T-helper 17 cell (primary cell): ENCODE measurements at regions not wholly inside any gene's neighbourhood (a gene's known extent, or its start where the extent isn't known, plus 50 kb on each side); places are given as distances from the start of the nearest gene placed in this dataset.

Source experiments
- ATAC-seq: fragments of 150-1000 bp; cut with Tn5 transposase; 2 replicates; pipeline ENCODE4 v1.10.0; 2021; ENCODE audit warnings: mild to moderate bottlenecking, moderate library complexity
- DNase-seq, 3 donors: peaks; one replicate each; pipeline versions ENCODE4 v3.0.0 to v3.0.0-alpha.2; 2020 to 2021
- H3K9me3 ChIP-seq: one replicate; pipeline ENCODE4 v1.7.0; 2013; ENCODE audit warnings: low read length, mild to moderate bottlenecking; ENCODE audit not compliant: control insufficient read depth, poor library complexity, severe bottlenecking
- H3K27ac Mint-ChIP-seq: one replicate; pipeline ENCODE4 v1.8.0; 2022; ENCODE audit warnings: mild to moderate bottlenecking, moderate library complexity, mixed read lengths
- H3K27me3 Mint-ChIP-seq: one replicate; pipeline ENCODE4 v1.8.0; 2022; ENCODE audit warnings: mixed read lengths
- H3K36me3 Mint-ChIP-seq: one replicate; pipeline ENCODE4 v1.8.0; 2022; ENCODE audit warnings: low read depth, mixed read lengths
- H3K4me1 Mint-ChIP-seq: one replicate; pipeline ENCODE4 v1.8.0; 2022; ENCODE audit warnings: mild to moderate bottlenecking, mixed read lengths
- H3K4me3 Mint-ChIP-seq: one replicate; pipeline ENCODE4 v1.8.0; 2022; ENCODE audit warnings: mild to moderate bottlenecking, moderate library complexity, mixed read lengths

DNA sequence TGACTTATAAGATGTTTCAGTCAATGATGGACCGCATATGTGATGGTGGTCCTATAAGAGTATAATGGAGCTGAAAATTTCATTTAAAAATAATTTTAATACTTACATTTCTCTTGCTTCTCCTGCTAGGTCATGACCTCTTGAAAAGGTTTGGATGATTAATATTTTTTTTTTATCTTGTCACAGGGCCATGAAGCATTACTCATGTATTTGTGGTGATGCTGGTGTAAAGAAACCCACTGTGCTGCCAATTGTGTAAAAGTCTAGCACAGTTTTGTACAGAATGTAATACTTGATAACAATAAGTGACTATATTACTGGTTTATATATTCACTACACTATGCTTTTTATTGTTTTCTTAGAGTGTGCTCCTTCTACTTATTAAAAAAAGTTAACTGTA is 124.2 kb upstream of the CELF4 start:
- no peak overlapping the region for H3K27ac Mint-ChIP-seq
- no peak for DNase-seq
- H3K36me3 Mint-ChIP-seq: no peaks in the 10 kb centered on the region
- H3K9me3 ChIP-seq: no peaks in the 10 kb centered on the region
- no peaks in the 10 kb centered on the region for H3K4me1 Mint-ChIP-seq
- no peak overlapping the region for H3K4me3 Mint-ChIP-seq
- no peak for ATAC-seq
- no peaks in the 10 kb centered on the region for H3K27me3 Mint-ChIP-seq

DNA sequence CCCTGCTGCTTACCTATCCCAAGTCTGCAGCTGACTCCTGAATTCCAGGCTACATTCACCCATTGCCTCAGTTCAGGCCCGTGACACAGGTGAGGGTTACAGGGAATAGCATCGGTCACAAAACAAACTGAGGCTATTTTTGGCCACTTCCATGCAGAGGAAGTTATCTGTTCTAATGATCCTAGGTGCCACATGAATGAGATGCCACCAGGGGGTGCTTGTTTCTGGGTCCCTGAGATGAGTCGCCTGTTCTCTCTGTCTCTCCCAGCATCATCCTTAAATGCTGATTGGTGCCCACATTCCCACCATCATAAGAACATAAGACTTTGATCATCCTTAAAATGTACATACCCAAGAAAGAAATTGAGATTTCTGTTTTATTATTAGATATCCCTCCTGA is 119.0 kb upstream of the CELF4 start:
- H3K27me3 Mint-ChIP-seq: no peaks in the 10 kb centered on the region
- no peaks in the 10 kb centered on the region for H3K36me3 Mint-ChIP-seq
- H3K4me3 Mint-ChIP-seq: no peak overlapping the region
- ATAC-seq (no peak), DNase-seq (no peak)
- H3K9me3 ChIP-seq: no peaks in the 10 kb centered on the region
- no peak overlapping the region for H3K27ac Mint-ChIP-seq
- no peaks in the 10 kb centered on the region for H3K4me1 Mint-ChIP-seq

DNA sequence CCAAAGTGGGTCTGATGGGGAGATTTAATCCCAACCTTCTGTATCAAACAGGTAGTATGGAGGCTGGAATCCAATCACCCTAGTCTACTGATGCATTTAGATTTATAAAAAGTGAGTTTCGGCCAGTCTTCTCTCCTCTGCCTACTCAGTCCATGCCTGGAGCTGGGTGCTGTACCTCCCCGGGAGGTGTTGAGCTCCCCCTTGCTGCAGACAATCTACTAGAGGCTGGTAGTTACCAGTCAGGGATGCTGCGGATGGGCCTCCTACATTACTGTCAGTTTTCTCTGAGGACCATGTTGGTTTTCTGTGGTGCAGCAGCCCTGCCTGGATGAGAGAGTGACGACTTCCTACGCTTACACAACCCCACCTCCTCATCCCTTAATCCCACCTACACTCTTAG is 118.6 kb upstream of the CELF4 start:
- no peak overlapping the region for H3K4me3 Mint-ChIP-seq
- no peaks in the 10 kb centered on the region for H3K4me1 Mint-ChIP-seq
- no peaks in the 10 kb centered on the region for H3K27me3 Mint-ChIP-seq
- ATAC-seq: no peak
- no peak for DNase-seq
- no peaks in the 10 kb centered on the region for H3K9me3 ChIP-seq
- no peak overlapping the region for H3K27ac Mint-ChIP-seq
- no peaks in the 10 kb centered on the region for H3K36me3 Mint-ChIP-seq

DNA sequence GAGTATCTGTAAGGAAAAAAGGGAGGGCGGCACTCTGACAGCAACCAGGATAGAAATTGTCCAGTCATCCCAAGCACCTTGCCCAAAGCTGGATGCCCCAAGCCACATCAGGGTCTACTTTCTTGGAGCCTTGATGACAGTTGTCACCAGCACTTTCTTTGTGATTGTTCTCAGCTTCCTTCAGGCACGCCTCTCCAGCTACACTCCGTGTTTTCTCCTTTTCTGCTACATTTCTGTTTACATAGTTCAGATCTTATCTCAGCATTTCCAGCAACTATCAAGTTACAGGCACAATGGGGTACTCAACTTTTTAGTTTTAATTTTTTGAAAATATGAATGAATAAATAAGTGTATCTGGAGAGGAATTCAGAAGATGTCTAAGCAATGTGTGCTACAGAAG is 115.3 kb upstream of the CELF4 start:
- ATAC-seq (no peak), DNase-seq (no peak)
- Mint-ChIP-seq H3K4me1 (no peaks in the 10 kb centered on the region), H3K36me3 (no peaks in the 10 kb centered on the region), H3K4me3 (no peak overlapping the region), H3K27ac (no peak overlapping the region), H3K27me3 (no peaks in the 10 kb centered on the region)
- no peaks in the 10 kb centered on the region for H3K9me3 ChIP-seq

DNA sequence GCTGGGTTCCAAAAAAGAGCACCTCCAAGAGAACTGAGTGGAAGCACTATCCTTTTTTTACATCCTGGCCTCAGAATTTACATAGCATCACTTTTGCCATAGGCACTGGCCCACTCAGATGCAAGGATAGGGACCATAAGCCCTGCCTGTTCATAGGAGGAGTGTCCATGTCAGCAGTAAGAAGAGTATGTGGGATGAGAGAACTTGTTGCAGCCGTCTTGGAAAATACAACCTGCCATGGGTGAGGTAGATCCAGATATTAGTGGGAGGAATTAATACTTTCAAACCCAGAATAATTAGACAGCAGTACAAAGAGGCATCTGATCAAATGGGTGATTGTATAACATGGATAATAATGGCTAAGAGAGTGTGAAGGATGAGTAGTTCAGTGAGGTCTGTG is 110.7 kb upstream of the CELF4 start:
- Mint-ChIP-seq H3K4me1 (no peaks in the 10 kb centered on the region), H3K27ac (no peak overlapping the region), H3K36me3 (no peaks in the 10 kb centered on the region), H3K4me3 (no peak overlapping the region), H3K27me3 (no peaks in the 10 kb centered on the region)
- no peaks in the 10 kb centered on the region for H3K9me3 ChIP-seq
- ATAC-seq (no peak), DNase-seq (no peak)

DNA sequence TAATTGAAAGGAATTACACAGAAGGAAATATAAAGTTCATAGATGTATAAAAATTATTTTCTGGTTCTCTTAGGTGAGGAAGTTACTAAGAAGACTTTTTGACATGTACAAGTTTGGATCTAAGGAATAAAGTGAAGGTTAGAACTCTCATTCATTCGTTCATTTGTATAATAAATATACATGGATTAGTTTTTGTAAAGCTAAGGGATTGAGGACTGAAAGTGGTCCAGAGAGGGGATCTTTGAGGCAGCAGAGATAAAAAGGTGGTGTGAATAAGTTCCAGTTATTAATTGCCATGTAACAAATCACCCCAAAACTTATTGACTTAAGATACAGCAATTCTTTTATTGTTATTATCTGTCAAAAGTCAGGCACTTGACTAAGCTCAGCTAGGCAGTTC is 110.1 kb upstream of the CELF4 start:
- no peaks in the 10 kb centered on the region for H3K36me3 Mint-ChIP-seq

DNA sequence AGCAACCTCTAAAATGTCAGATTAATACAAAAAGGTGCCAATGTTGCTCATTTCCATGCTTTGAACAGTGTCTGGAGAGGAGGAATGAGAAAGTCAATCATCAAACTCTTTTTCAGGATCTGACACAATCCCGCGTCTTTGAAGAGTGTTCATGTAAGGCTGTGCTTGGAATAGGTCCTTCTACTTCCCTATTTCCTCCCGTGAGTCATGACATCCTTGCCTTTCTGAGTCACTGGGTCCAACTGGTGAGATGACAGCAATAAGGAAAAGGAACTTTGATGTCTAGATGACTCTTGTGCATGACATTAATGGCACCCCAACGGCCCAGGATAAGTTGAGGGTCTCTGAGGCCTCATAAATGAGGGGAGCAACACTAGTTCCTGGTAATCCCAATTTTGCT is 109.0 kb upstream of the CELF4 start:
- ATAC-seq: no peak

More for the DNA sequence above, 110.1 kb upstream of the CELF4 start:
- ATAC-seq (no peak), DNase-seq (no peak)
- H3K27me3 Mint-ChIP-seq: no peaks in the 10 kb centered on the region
- no peaks in the 10 kb centered on the region for H3K4me1 Mint-ChIP-seq
- no peaks in the 10 kb centered on the region for H3K9me3 ChIP-seq
- no peak overlapping the region for H3K4me3 Mint-ChIP-seq
- no peak overlapping the region for H3K27ac Mint-ChIP-seq

DNA sequence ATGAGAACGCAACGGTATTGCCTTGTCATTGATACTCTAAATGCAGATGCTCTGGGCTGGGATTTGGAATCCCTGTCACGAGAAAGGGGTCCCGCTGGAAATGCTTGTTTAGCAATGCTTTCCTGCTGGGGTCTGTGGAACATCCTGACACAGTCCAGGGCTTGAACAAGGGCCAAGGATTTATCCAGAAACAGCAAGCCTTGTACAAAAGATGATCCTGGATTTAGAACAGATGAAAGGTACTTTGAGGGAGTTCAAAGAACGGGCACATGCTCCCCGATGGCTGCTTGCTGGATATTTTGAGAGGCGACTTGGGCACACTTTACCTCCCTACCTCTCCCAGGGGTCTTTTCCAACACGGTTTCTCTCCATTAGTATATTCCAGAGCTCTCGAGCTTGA is 108.1 kb upstream of the CELF4 start:
- ATAC-seq: no peak
- H3K27me3 Mint-ChIP-seq: no peaks in the 10 kb centered on the region

More for the DNA sequence above, 109.0 kb upstream of the CELF4 start:
- H3K9me3 ChIP-seq: no peaks in the 10 kb centered on the region
- H3K27me3 Mint-ChIP-seq: no peaks in the 10 kb centered on the region
- H3K36me3 Mint-ChIP-seq: no peaks in the 10 kb centered on the region
- no peaks in the 10 kb centered on the region for H3K4me1 Mint-ChIP-seq
- H3K4me3 Mint-ChIP-seq: no peak overlapping the region
- H3K27ac Mint-ChIP-seq: no peak overlapping the region
- no peak for DNase-seq

DNA sequence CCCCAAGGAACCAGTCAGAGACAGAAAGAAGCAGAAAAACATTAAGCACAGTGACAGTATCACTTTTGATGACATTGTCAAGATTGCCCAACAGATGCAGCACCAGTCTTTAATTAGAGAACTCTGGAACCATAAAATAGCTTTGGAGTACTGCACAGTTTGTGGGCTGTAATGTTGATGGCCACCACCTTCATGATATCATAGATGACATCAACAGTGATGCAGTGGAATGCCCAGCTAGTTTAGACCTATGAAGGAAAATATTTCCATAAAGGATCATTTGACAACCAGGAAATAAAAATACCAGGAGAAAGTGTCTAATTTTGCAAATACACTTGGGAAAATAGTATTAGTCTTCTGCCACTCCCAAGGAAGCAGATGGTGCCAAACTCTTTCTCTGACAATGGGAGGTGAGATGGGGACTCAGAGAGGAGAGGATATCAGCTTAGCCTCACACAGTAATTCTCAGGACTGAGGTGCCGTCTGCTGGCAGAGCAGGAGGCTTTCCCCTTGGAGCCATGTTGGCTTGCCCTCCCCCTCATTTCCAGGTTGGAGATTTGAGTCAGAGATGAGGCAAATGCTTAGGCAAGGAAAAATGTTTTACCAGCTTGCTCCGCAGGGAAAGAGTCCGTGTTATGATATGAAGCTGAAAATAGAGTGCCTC is 107.5 kb upstream of the CELF4 start:
- no peak for ATAC-seq
- Mint-ChIP-seq H3K36me3 (no peaks in the 10 kb centered on the region), H3K27ac (no peak overlapping the region), H3K27me3 (no peaks in the 10 kb centered on the region), H3K4me3 (no peak overlapping the region), H3K4me1 (no peaks in the 10 kb centered on the region)
- no peak for DNase-seq
- no peaks in the 10 kb centered on the region for H3K9me3 ChIP-seq

More for the DNA sequence above, 108.1 kb upstream of the CELF4 start:
- Mint-ChIP-seq H3K4me3 (no peak overlapping the region), H3K4me1 (no peaks in the 10 kb centered on the region), H3K36me3 (no peaks in the 10 kb centered on the region), H3K27ac (no peak overlapping the region)
- no peak for DNase-seq
- no peaks in the 10 kb centered on the region for H3K9me3 ChIP-seq

DNA sequence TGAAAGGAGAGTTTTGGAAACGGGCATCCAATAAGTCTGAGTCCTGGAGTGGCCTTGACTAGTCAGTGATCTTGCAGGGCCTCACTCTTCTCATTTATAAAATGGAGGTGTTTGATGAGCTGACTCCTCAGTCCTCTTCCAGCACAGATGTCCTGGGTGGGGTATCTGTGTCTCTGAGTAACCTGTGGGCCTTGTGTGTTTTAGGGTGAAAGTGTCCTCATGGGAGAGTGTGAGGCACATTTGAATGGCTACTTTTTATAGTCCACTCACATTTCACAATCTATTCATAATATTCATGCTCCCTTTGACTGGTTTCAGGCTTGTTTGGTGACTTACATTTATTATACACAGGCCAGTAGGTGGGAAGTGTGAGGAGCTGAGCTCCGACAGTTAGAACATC is 106.4 kb upstream of the CELF4 start:
- no peaks in the 10 kb centered on the region for H3K4me1 Mint-ChIP-seq
- no peaks in the 10 kb centered on the region for H3K27me3 Mint-ChIP-seq
- no peaks in the 10 kb centered on the region for H3K36me3 Mint-ChIP-seq
- no peak for DNase-seq
- H3K9me3 ChIP-seq: no peaks in the 10 kb centered on the region
- no peak overlapping the region for H3K27ac Mint-ChIP-seq
- no peak for ATAC-seq
- no peak overlapping the region for H3K4me3 Mint-ChIP-seq

DNA sequence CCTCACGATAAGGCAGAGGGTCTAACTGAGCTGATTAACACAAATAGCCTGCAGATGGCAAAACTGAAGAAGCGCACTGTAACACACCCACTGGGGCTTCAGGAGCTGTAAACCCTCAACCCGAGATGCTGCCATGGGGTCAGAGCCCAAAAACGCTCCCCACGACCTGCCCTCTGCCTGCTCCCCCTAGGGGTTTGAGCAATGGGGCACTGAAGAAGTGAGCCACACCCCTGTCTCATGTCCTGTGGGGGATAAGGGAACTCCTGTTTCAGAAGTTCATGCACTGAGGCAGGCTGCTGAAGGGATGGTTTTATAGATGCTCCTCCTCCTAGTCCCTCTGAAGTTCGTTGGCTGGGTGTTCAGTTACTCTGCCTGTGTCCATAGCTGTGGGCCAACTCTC is 105.9 kb upstream of the CELF4 start:
- Mint-ChIP-seq H3K4me3 (no peak overlapping the region), H3K27ac (no peak overlapping the region), H3K4me1 (no peaks in the 10 kb centered on the region), H3K27me3 (no peaks in the 10 kb centered on the region), H3K36me3 (no peaks in the 10 kb centered on the region)
- no peak for ATAC-seq
- DNase-seq: no peak
- no peaks in the 10 kb centered on the region for H3K9me3 ChIP-seq

DNA sequence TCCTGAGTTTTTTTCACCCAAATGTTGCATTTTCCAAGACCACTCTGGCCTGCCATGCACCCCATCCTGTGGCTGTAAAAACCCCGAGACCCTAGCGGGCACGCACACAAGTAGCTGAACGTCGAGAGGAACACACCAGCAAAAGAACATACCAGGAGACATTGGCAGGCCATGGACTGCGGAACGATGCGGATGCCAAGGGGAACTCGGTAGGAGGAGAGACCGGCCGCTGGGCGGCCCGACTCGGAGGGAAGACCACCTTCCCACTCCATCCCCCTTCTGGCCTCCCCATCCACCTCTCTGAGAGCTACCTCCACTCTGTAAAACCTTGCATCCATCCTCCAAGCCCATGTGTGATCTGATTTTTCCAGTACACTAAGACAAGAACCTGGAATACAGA is 105.5 kb upstream of the CELF4 start:
- Mint-ChIP-seq H3K36me3 (no peaks in the 10 kb centered on the region), H3K27ac (no peak overlapping the region), H3K4me3 (no peak overlapping the region), H3K4me1 (no peaks in the 10 kb centered on the region), H3K27me3 (no peaks in the 10 kb centered on the region)
- DNase-seq (no peak), ATAC-seq (no peak)
- H3K9me3 ChIP-seq: no peaks in the 10 kb centered on the region

DNA sequence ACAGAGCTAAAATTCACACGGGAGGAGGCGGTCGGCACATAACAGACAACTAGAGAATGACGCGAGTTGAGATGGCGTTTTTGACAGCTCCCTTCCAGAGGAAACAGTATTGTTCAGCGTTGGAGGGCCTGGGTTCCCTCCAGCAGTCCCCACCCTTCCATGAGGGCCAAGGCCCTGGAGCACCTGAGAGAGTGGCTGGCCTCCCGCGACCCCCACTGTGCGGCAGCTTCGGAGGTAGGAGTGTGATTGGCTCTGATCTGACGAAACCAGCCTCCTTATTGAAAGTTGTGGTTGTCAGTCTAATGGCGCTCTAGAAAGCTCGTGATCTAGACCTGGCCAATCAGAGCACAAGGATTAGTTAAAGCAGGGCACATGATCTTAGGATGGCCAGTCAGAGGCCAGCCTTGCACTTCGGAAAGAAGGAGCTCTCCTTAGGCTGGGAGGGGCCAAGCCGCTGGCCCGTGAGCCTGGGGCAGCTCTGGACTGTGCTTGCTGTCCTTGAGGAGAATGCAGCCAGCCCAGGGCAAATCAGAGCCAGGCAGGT is 104.5 kb upstream of the CELF4 start:
- H3K27ac Mint-ChIP-seq: no peak overlapping the region
- no peaks in the 10 kb centered on the region for H3K27me3 Mint-ChIP-seq
- H3K9me3 ChIP-seq: no peaks in the 10 kb centered on the region
- H3K36me3 Mint-ChIP-seq: no peaks in the 10 kb centered on the region
- H3K4me1 Mint-ChIP-seq: no peaks in the 10 kb centered on the region
- ATAC-seq (no peak), DNase-seq (no peak)
- no peak overlapping the region for H3K4me3 Mint-ChIP-seq

DNA sequence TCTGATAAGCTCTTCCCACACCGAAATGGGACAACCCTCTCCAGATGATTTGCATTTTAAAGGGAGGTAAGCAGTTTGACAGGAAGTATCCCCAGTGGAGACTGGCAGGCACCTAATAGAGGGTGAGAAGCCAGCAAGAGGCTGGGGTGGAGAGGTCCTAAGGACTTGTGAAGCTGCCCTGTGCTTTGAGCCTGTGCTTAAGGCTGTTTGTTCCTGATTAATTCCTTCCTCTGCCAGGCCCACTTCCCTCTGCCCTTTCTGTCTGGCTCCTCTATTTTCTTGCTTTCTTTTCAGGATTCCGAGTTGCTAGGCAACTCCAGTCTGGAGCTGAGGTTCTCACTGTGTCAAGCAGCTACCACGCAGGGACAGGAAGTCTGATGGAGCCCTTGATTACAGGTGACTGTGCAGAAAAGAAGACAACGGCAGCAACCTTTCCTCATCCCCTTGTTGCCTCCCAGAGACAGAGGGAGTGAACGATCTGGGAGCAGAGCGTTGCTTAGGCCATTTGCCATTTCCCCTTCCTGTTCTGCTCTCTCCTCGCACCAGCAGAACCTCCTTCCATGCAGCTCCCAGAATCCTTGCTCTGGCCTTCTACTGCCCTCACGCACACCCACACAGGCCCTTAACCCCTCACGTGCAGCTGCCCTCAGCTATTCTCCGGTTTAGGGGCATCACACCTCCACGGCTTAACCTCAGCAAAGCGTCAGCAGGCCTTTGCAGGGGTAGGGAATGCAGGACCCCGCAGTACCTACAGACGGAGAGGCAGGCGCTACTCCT is 103.6 kb upstream of the CELF4 start:
- no peak for DNase-seq
- no peaks in the 10 kb centered on the region for H3K27me3 Mint-ChIP-seq

More for the DNA sequence above, 103.6 kb upstream of the CELF4 start:
- H3K9me3 ChIP-seq: no peaks in the 10 kb centered on the region
- Mint-ChIP-seq H3K4me1 (no peaks in the 10 kb centered on the region), H3K4me3 (no peak overlapping the region), H3K36me3 (no peaks in the 10 kb centered on the region), H3K27ac (no peak overlapping the region)
- ATAC-seq: no peak
